Osteoblast (primary cell): ENCODE measurements at regions not wholly inside any gene's neighbourhood (a gene's known extent, or its start where the extent isn't known, plus 50 kb on each side); places are given as distances from the start of the nearest gene placed in this dataset.

Experiments used
- DNase-seq: peaks from one replicate; pipeline ENCODE4 v3.0.0; 2011; ENCODE audit warnings: low spot score, mixed read lengths; ENCODE audit not compliant: insufficient read length; ENCODE audit errors: missing footprints
- H2AFZ ChIP-seq: 2 replicates; pipeline ENCODE4 v1.6.0; 2011; ENCODE audit warnings: mild to moderate bottlenecking, low read length
- H3K27ac ChIP-seq: 2 replicates; pipeline ENCODE4 v1.5.1; 2011; ENCODE audit warnings: mild to moderate bottlenecking, low read depth, low read length, moderate library complexity
- H3K27me3 ChIP-seq: 2 replicates; pipeline ENCODE4 v1.6.0; 2012; ENCODE audit warnings: mild to moderate bottlenecking, control low read depth, inconsistent platforms, low read length, moderate library complexity; ENCODE audit not compliant: insufficient read depth
- H3K36me3 ChIP-seq: 2 replicates; pipeline ENCODE4 v1.5.1; 2011; ENCODE audit warnings: mild to moderate bottlenecking, low read length, control low read depth, moderate library complexity; ENCODE audit not compliant: insufficient read depth
- H3K4me1 ChIP-seq: 2 replicates; pipeline ENCODE4 v1.5.1; 2011; ENCODE audit warnings: mild to moderate bottlenecking, low read length, control low read depth, moderate library complexity; ENCODE audit not compliant: insufficient read depth
- H3K4me2 ChIP-seq: 2 replicates; pipeline ENCODE4 v1.6.0; 2011; ENCODE audit warnings: mild to moderate bottlenecking, low read length; ENCODE audit not compliant: insufficient read depth
- H3K4me3 ChIP-seq: fragments of 200-600 bp; sonication (generic); 3 replicates; pipeline ENCODE4 v1.5.1; 2012; ENCODE audit warnings: mild to moderate bottlenecking, low read length, inconsistent platforms; ENCODE audit not compliant: insufficient read depth
- H3K79me2 ChIP-seq: 2 replicates; pipeline ENCODE4 v1.6.0; 2012; ENCODE audit warnings: mild to moderate bottlenecking, low read length, control low read depth, inconsistent platforms; ENCODE audit not compliant: insufficient read depth
- H3K9me3 ChIP-seq: 2 replicates; pipeline ENCODE4 v1.5.1; 2011; ENCODE audit warnings: low read depth, low read length, control low read depth
- H4K20me1 ChIP-seq: 2 replicates; pipeline ENCODE4 v1.6.0; 2012; ENCODE audit warnings: mild to moderate bottlenecking, low read length, control low read depth; ENCODE audit not compliant: insufficient read depth
- TF ChIP-seq, protein P1 (sequence below): IDR thresholded peaks from 2 replicates; pipeline ENCODE4 v1.5.1; 2011; ENCODE audit warnings: mild to moderate bottlenecking, low read depth, low read length, moderate library complexity; ENCODE audit errors: extremely low read depth

DNA sequence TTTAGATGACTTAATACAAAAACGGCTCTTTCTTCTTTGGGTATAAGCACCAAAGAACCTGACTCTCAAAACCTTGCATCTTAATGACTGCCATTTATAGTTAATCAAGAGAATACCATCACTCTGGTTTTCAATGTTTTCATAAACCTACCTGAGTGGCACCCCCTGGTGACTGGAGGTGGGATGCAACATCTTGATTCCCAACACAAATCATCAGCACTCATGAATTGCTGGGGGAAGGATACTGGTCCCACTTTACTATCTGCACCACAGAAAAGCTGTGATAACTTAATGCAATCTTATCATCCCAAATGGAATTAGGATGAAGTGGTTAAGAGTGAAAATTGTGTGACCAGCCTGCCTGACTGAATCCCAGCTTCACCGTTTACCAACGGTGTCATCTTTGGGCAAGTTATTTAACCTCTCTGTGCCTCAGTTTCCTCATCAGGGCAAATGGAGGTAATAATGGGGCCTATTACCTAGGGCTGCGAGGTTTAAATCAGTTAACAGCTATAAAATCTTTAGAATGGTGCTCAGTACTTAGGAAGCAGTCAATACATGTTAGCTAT, 366.4 kb downstream of the KLF12 start:
- H3K36me3 ChIP-seq, result peaks cover 11% of the 10 kb centered on the region
- no peaks in the 10 kb centered on the region for H3K9me3 ChIP-seq
- TF ChIP-seq, protein P1, sequence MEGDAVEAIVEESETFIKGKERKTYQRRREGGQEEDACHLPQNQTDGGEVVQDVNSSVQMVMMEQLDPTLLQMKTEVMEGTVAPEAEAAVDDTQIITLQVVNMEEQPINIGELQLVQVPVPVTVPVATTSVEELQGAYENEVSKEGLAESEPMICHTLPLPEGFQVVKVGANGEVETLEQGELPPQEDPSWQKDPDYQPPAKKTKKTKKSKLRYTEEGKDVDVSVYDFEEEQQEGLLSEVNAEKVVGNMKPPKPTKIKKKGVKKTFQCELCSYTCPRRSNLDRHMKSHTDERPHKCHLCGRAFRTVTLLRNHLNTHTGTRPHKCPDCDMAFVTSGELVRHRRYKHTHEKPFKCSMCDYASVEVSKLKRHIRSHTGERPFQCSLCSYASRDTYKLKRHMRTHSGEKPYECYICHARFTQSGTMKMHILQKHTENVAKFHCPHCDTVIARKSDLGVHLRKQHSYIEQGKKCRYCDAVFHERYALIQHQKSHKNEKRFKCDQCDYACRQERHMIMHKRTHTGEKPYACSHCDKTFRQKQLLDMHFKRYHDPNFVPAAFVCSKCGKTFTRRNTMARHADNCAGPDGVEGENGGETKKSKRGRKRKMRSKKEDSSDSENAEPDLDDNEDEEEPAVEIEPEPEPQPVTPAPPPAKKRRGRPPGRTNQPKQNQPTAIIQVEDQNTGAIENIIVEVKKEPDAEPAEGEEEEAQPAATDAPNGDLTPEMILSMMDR, result peak; percentile 45
- H2AFZ ChIP-seq, result no peak overlapping the region
- H3K27ac ChIP-seq, result no peak overlapping the region
- H3K27me3 ChIP-seq, result no peaks in the 10 kb centered on the region
- no peak overlapping the region for H3K4me2 ChIP-seq
- peaks cover 40% of the 10 kb centered on the region for H3K79me2 ChIP-seq
- peaks cover 5% of the 10 kb centered on the region for H3K4me1 ChIP-seq
- H3K4me3 ChIP-seq, result no peak overlapping the region
- no peak for DNase-seq
- no peaks in the 10 kb centered on the region for H4K20me1 ChIP-seq

DNA sequence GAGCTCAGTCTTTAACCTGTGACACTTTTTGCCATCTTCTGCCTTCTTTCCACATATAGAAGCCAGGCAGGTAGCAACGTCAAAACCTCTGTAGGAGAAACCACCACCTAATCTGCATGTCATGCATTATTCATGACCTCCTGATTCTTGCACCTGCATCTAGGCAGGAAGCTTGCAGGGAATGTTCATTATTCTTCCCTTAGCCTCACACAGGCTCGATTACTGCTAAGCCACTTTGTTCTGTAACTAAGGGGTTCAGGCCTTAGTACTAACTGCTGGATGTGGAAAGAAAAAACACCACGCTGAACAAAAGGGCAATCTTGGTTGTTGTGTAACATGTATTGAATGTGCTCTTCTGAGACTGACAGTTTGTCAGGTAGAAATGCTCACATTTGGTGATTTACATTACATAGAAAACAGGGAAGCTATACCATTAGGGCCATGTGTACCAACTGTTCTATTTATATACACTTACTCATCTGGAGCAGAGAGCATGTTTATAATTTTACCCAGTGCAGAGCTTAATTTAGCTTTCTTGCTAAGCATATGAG, 366.9 kb downstream of the KLF12 start:
- Histone ChIP-seq H3K36me3 (peaks cover 11% of the 10 kb centered on the region), H3K4me1 (peaks cover 5% of the 10 kb centered on the region), H3K9me3 (no peaks in the 10 kb centered on the region), H3K27ac (no peak overlapping the region), H3K27me3 (no peaks in the 10 kb centered on the region), H3K4me2 (no peak overlapping the region), H3K4me3 (no peak overlapping the region), H4K20me1 (no peaks in the 10 kb centered on the region), H3K79me2 (peaks cover 35% of the 10 kb centered on the region), H2AFZ (no peak overlapping the region)
- no peak for DNase-seq
- TF ChIP-seq, protein P1, result no peak

DNA sequence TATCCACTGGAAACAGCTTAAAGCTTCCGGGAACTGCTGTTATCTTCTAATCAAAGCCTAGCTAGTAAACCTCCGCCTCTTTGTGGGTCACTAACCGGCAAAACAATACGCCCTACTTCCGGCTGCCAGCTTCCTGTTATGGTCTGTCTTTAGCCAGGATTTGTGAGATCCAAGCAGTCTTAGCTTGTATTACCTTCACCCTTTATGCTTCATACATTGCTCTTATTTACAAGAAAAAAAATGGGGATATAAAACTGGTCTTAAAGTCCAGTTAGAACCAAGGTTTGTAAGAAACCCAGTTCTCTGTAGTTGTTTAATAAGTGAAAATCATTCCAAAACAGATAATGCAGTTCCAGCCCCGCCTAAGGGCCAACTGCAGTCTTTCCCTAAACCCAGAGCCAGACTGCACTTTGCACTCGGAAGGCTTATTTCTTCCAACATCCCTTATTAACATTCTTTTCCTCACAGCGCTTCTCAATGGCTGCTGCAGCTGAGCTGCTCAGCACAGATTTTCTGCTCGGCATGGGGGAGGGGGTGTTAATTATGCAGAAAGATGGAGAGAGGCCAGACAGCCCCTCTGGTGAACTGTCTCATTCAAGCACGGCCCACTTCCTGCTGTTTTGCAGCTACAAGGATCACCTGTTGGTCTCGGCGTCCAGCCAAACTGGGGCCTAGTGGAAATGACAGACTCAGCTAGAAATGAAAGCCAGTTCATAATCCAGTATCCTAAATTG, 368.4 kb downstream of the KLF12 start:
- no peaks in the 10 kb centered on the region for H4K20me1 ChIP-seq
- H3K27me3 ChIP-seq, result no peaks in the 10 kb centered on the region
- TF ChIP-seq, protein P1, result no peak
- H3K4me3 ChIP-seq, result no peak overlapping the region
- no peak overlapping the region for H2AFZ ChIP-seq
- no peak overlapping the region for H3K4me2 ChIP-seq
- no peaks in the 10 kb centered on the region for H3K9me3 ChIP-seq
- H3K4me1 ChIP-seq, result peaks cover 5% of the 10 kb centered on the region
- peaks cover 31% of the 10 kb centered on the region for H3K79me2 ChIP-seq
- peaks cover 17% of the 10 kb centered on the region for H3K36me3 ChIP-seq
- no peak for DNase-seq
- H3K27ac ChIP-seq, result no peak overlapping the region

DNA sequence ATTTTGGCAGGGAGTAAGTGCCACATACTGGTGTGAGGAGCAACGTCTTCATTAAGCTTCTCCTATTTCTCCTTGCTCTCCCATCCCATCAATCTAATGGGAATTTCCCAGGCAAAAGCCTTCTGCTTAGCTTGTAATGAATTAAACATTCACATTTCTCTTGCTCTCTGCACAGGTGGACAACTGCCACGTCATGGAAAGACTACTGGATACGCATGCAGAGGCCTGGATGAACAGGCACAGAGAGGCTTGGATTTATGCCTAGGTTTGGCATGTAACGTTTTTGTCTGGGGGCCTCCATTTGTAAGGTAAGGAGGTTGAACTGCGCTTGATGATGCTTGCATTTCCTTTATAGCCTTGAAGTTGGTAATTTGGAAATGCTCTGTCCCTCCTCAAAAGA, 374.8 kb downstream of the KLF12 start:
- H3K9me3 ChIP-seq, result no peaks in the 10 kb centered on the region
- no peak overlapping the region for H3K4me3 ChIP-seq
- peaks cover 11% of the 10 kb centered on the region for H3K36me3 ChIP-seq
- DNase-seq, result peak; percentile 68
- no peak overlapping the region for H3K27ac ChIP-seq
- H3K79me2 ChIP-seq, result peaks cover 12% of the 10 kb centered on the region
- no peaks in the 10 kb centered on the region for H3K4me1 ChIP-seq
- TF ChIP-seq, protein P1, result no peak
- no peaks in the 10 kb centered on the region for H4K20me1 ChIP-seq
- H2AFZ ChIP-seq, result no peak overlapping the region
- no peak overlapping the region for H3K4me2 ChIP-seq
- H3K27me3 ChIP-seq, result no peaks in the 10 kb centered on the region
